Neuronal stem cell (in vitro differentiated cells): ENCODE measurements at regions not wholly inside any gene's neighbourhood (a gene's known extent, or its start where the extent isn't known, plus 50 kb on each side); places are given as distances from the start of the nearest gene placed in this dataset.

Experiments used
- DNase-seq: peaks from one replicate; pipeline ENCODE4 v3.0.0-alpha.2; 2013; ENCODE audit warnings: low spot score
- H2AFZ ChIP-seq: one replicate; pipeline ENCODE4 v1.6.1; 2013; ENCODE audit warnings: mild to moderate bottlenecking, low read length, inconsistent platforms
- H2AK5ac ChIP-seq: 2 replicates; pipeline ENCODE4 v1.6.1; 2013; ENCODE audit warnings: low read depth, mild to moderate bottlenecking, inconsistent platforms, low read length, moderate library complexity, mixed read lengths
- H2BK120ac ChIP-seq: 2 replicates; pipeline ENCODE4 v1.6.1; 2013; ENCODE audit warnings: low read depth, mild to moderate bottlenecking, inconsistent platforms, low read length, moderate library complexity, mixed read lengths
- H2BK12ac ChIP-seq: one replicate; pipeline ENCODE4 v1.6.1; 2013; ENCODE audit warnings: low read length, inconsistent platforms
- H2BK15ac ChIP-seq: 2 replicates; pipeline ENCODE4 v1.6.1; 2013; ENCODE audit warnings: mild to moderate bottlenecking, low read length, inconsistent platforms, mixed read lengths
- H2BK5ac ChIP-seq: one replicate; pipeline ENCODE4 v1.6.1; 2013; ENCODE audit warnings: inconsistent platforms, mild to moderate bottlenecking, low read length, moderate library complexity
- H3K14ac ChIP-seq: one replicate; pipeline ENCODE4 v1.6.1; 2013; ENCODE audit warnings: low read length, inconsistent platforms
- H3K18ac ChIP-seq: 2 replicates; pipeline ENCODE4 v1.6.1; 2013; ENCODE audit warnings: low read length, inconsistent platforms
- H3K23ac ChIP-seq: 2 replicates; pipeline ENCODE4 v1.6.1; 2013; ENCODE audit warnings: low read depth, mild to moderate bottlenecking, mixed read lengths, low read length, inconsistent platforms; ENCODE audit not compliant: poor library complexity
- H3K27ac ChIP-seq: replicated peaks from 3 replicates; pipeline ENCODE4 v1.5.1; 2013; ENCODE audit warnings: low read length, inconsistent platforms
- H3K27me3 ChIP-seq, 3 experiments: 2 replicates each; pipeline ENCODE4 v1.6.1; 2013; ENCODE audit warnings: low read length in 3 of 3, mild to moderate bottlenecking in 2 of 3, inconsistent platforms in 1 of 3, low read depth in 1 of 3, mixed read lengths in 1 of 3, moderate library complexity in 1 of 3; ENCODE audit not compliant: control insufficient read depth in 3 of 3, insufficient read depth in 3 of 3
- H3K36me3 ChIP-seq, 2 donors: replicated peaks in 1 of 2; 2 replicates each; pipeline ENCODE4 v1.6.1; 2013; ENCODE audit warnings: low read length in 2 of 2; ENCODE audit not compliant: control insufficient read depth in 2 of 2, insufficient read depth in 2 of 2
- H3K4ac ChIP-seq: 2 replicates; pipeline ENCODE4 v1.6.1; 2013; ENCODE audit warnings: inconsistent platforms, mild to moderate bottlenecking, low read length, moderate library complexity
- H3K4me1 ChIP-seq, 2 donors: 1 replicate in 1 of 2; 2 replicates in 1 of 2; pipeline ENCODE4 v1.6.1; 2013; ENCODE audit warnings: low read length in 2 of 2, low read depth in 1 of 2; ENCODE audit not compliant: control insufficient read depth in 2 of 2, insufficient read depth in 1 of 2
- H3K4me2 ChIP-seq: one replicate; pipeline ENCODE4 v1.6.1; 2013; ENCODE audit warnings: mild to moderate bottlenecking, low read length, inconsistent platforms; ENCODE audit not compliant: insufficient read depth, poor library complexity, severe bottlenecking
- H3K4me3 ChIP-seq, 2 donors: 2 replicates each; pipeline ENCODE4 v1.5.1; 2013; ENCODE audit warnings: low read length in 2 of 2, mild to moderate bottlenecking in 2 of 2, inconsistent platforms in 1 of 2, moderate library complexity in 1 of 2
- H3K79me1 ChIP-seq: one replicate; pipeline ENCODE4 v1.6.1; 2013; ENCODE audit warnings: low read depth, mild to moderate bottlenecking, inconsistent platforms, low read length, moderate library complexity
- H3K9ac ChIP-seq: one replicate; pipeline ENCODE4 v1.6.1; 2013; ENCODE audit warnings: mild to moderate bottlenecking, low read depth, low read length, inconsistent platforms; ENCODE audit not compliant: poor library complexity
- H3K9me3 ChIP-seq, 2 donors: replicated peaks in 1 of 2; 2 replicates each; pipeline versions ENCODE3 to v1.6.1; 2013; ENCODE audit warnings: low read length in 2 of 2, mild to moderate bottlenecking in 2 of 2, inconsistent platforms in 1 of 2, low read depth in 1 of 2, mixed read lengths in 1 of 2, moderate library complexity in 1 of 2; ENCODE audit not compliant: control insufficient read depth in 2 of 2, insufficient read depth in 1 of 2
- H4K8ac ChIP-seq: one replicate; pipeline ENCODE4 v1.6.1; 2013; ENCODE audit warnings: low read depth, mild to moderate bottlenecking, inconsistent platforms, low read length, moderate library complexity
- H4K91ac ChIP-seq: one replicate; pipeline ENCODE4 v1.6.1; 2013; ENCODE audit warnings: low read length, low read depth, mild to moderate bottlenecking, inconsistent platforms; ENCODE audit not compliant: poor library complexity
- WGBS, 2 donors: extraction: QIAGEN DNeasy Blood & Tissue Kit; methylation state at CpG; one replicate each; pipeline ENCODE4 v1.1.7; 2013; ENCODE audit warnings: missing lambda C conversion rate in 2 of 2, mixed read lengths in 1 of 2; ENCODE audit not compliant: insufficient read length in 2 of 2, insufficient replicate concordance in 1 of 2; ENCODE audit errors: extremely low coverage in 2 of 2; 5-methylcytosine and 5-hydroxymethylcytosine counted together

- H2AFZ ChIP-seq, result no peak overlapping the region
- no peak overlapping the region for H2BK12ac ChIP-seq
- H3K23ac ChIP-seq, result no peak overlapping the region
Measured at GRCh38 chr5:124079062-124079461, 567.1 kb downstream of the CSNK1G3 start.

GRCh38 chr5:124074500-124074899, 562.5 kb downstream of the CSNK1G3 start:
- H3K9ac ChIP-seq, result no peak overlapping the region
- H2AK5ac ChIP-seq, result no peak overlapping the region
- DNase-seq, result no peak
- H3K4ac ChIP-seq, result no peak overlapping the region
- H3K18ac ChIP-seq, result no peak overlapping the region
- no peak overlapping the region for H2BK15ac ChIP-seq
- H2BK5ac ChIP-seq, result no peak overlapping the region
- H3K4me3 ChIP-seq, result no peak overlapping the region
- no peak overlapping the region for H4K8ac ChIP-seq
- H3K36me3 ChIP-seq, result no peaks in the 10 kb centered on the region
- no peak overlapping the region for H2AFZ ChIP-seq
- no peak overlapping the region for H3K14ac ChIP-seq
- no peak overlapping the region for H4K91ac ChIP-seq
- no peak overlapping the region for H3K27ac ChIP-seq
- H3K4me2 ChIP-seq, result no peak overlapping the region
- peaks cover 0 to 4% of the 10 kb centered on the region in 2 donors for H3K4me1 ChIP-seq
- no peaks in the 10 kb centered on the region for H3K79me1 ChIP-seq
- H2BK12ac ChIP-seq, result no peak overlapping the region
- peaks cover 0 to 2% of the 10 kb centered on the region in 2 donors for H3K9me3 ChIP-seq
- H2BK120ac ChIP-seq, result no peak overlapping the region
- H3K27me3 ChIP-seq, result no peaks in the 10 kb centered on the region
- H3K23ac ChIP-seq, result no peak overlapping the region

More at GRCh38 chr5:124079062-124079461, 567.1 kb downstream of the CSNK1G3 start:
- Histone ChIP-seq H3K36me3 (no peaks in the 10 kb centered on the region), H3K4me1 (no peaks in the 10 kb centered on the region), H3K18ac (no peak overlapping the region), H2AK5ac (no peak overlapping the region), H3K4me3 (no peak overlapping the region), H3K4me2 (no peak overlapping the region), H3K14ac (no peak overlapping the region), H3K79me1 (no peaks in the 10 kb centered on the region), H3K9ac (no peak overlapping the region), H4K8ac (no peak overlapping the region), H2BK5ac (no peak overlapping the region), H3K27me3 (no peaks in the 10 kb centered on the region), H4K91ac (no peak overlapping the region), H2BK120ac (no peak overlapping the region), H2BK15ac (no peak overlapping the region), H3K4ac (no peak overlapping the region), H3K27ac (no peak overlapping the region), H3K9me3 (peaks cover 0 to 2% of the 10 kb centered on the region in 2 donors)
- no peak for DNase-seq

GRCh38 chr5:124072570-124072969, 560.6 kb downstream of the CSNK1G3 start:
- H3K4ac ChIP-seq, result no peak overlapping the region
- H3K4me3 ChIP-seq, result no peak overlapping the region
- no peaks in the 10 kb centered on the region for H3K9me3 ChIP-seq
- no peak overlapping the region for H3K27ac ChIP-seq
- H4K8ac ChIP-seq, result no peak overlapping the region
- no peak overlapping the region for H3K14ac ChIP-seq
- H3K79me1 ChIP-seq, result no peaks in the 10 kb centered on the region
- H3K27me3 ChIP-seq, result no peaks in the 10 kb centered on the region
- H2BK15ac ChIP-seq, result no peak overlapping the region
- H2BK5ac ChIP-seq, result no peak overlapping the region
- no peak overlapping the region for H2AFZ ChIP-seq
- no peak overlapping the region for H4K91ac ChIP-seq
- H2BK12ac ChIP-seq, result no peak overlapping the region
- peaks cover 0 to 4% of the 10 kb centered on the region in 2 donors for H3K4me1 ChIP-seq
- DNase-seq, result no peak
- no peak overlapping the region for H2AK5ac ChIP-seq
- H3K23ac ChIP-seq, result no peak overlapping the region
- no peak overlapping the region for H3K18ac ChIP-seq
- no peak overlapping the region for H3K4me2 ChIP-seq
- no peak overlapping the region for H3K9ac ChIP-seq
- H2BK120ac ChIP-seq, result no peak overlapping the region
- H3K36me3 ChIP-seq, result no peaks in the 10 kb centered on the region

GRCh38 chr5:124071039-124071438, 559.1 kb downstream of the CSNK1G3 start:
- H3K4me3 ChIP-seq, result no peak overlapping the region
- no peaks in the 10 kb centered on the region for H3K36me3 ChIP-seq
- WGBS, 2 donors, result no CpG with 5 or more reads among the region's 4 CpGs
- no peaks in the 10 kb centered on the region for H3K79me1 ChIP-seq
- no peak overlapping the region for H4K8ac ChIP-seq
- H3K4me1 ChIP-seq, result peaks cover 0 to 4% of the 10 kb centered on the region in 2 donors
- H3K4me2 ChIP-seq, result no peak overlapping the region
- no peak overlapping the region for H2BK15ac ChIP-seq
- no peaks in the 10 kb centered on the region for H3K27me3 ChIP-seq
- H3K23ac ChIP-seq, result no peak overlapping the region
- no peak overlapping the region for H2AK5ac ChIP-seq
- H3K4ac ChIP-seq, result no peak overlapping the region
- H3K9me3 ChIP-seq, result no peaks in the 10 kb centered on the region
- no peak overlapping the region for H3K14ac ChIP-seq
- no peak overlapping the region for H3K18ac ChIP-seq
- H2BK5ac ChIP-seq, result no peak overlapping the region
- no peak overlapping the region for H4K91ac ChIP-seq
- no peak overlapping the region for H3K9ac ChIP-seq
- peak overlapping the region; percentile 14 for H2AFZ ChIP-seq
- no peak overlapping the region for H3K27ac ChIP-seq
- no peak overlapping the region for H2BK120ac ChIP-seq
- no peak for DNase-seq
- H2BK12ac ChIP-seq, result no peak overlapping the region
